Gastroesophageal sphincter (tissue), 4 donors: ENCODE measurements at regions not wholly inside any gene's neighbourhood (a gene's known extent, or its start where the extent isn't known, plus 50 kb on each side); places are given as distances from the start of the nearest gene placed in this dataset.

Source experiments
- ATAC-seq: fragments of 150-250 bp; one replicate; pipeline ENCODE4 v1.9.1; 2016; ENCODE audit warnings: mild to moderate bottlenecking, moderate library complexity
- H3K27ac ChIP-seq, 4 donors: fragments of 200-600 bp; sonication (generic) in 3 of 4; 1 replicate in 3 of 4; 2 replicates in 1 of 4; pipeline ENCODE4 v1.5.1; 2016 to 2019
- H3K27me3 ChIP-seq: fragments of 200-600 bp; sonication (generic); one replicate; pipeline ENCODE4 v1.5.1; 2019
- H3K36me3 ChIP-seq, 2 donors: fragments of 200-600 bp; sonication (generic); one replicate each; pipeline ENCODE4 v1.5.1; 2019; ENCODE audit warnings: control low read depth in 1 of 2
- H3K4me1 ChIP-seq, 3 donors: fragments of 200-600 bp; sonication (generic); 1 replicate in 2 of 3; 2 replicates in 1 of 3; pipeline ENCODE4 v1.5.1; 2016 to 2019; ENCODE audit warnings: control low read depth in 2 of 3
- H3K4me3 ChIP-seq, 2 donors: fragments of 200-600 bp; sonication (generic); one replicate each; pipeline ENCODE4 v1.5.1; 2019; ENCODE audit warnings: mild to moderate bottlenecking in 1 of 2, moderate library complexity in 1 of 2
- H3K9me3 ChIP-seq, 3 donors: fragments of 200-600 bp; sonication (generic); one replicate each; pipeline ENCODE4 v1.5.1; 2017 to 2019; ENCODE audit warnings: control low read depth in 2 of 3
- EP300 ChIP-seq: sonication (generic); formaldehyde crosslinking; IDR thresholded peaks from one replicate; pipeline ENCODE4 v1.6.1; 2017; ENCODE audit warnings: antibody characterized with exemption, mild to moderate bottlenecking
- POLR2A ChIP-seq, 2 donors: fragments of 450-650 bp; IDR thresholded peaks; one replicate each; pipeline ENCODE4 v1.6.1; 2017; ENCODE audit warnings: antibody characterized with exemption in 2 of 2, mild to moderate bottlenecking in 2 of 2, moderate library complexity in 1 of 2
- POLR2AphosphoS5 ChIP-seq: sonication (generic); formaldehyde crosslinking; IDR thresholded peaks from one replicate; pipeline ENCODE4 v1.6.1; 2017; ENCODE audit warnings: antibody characterized with exemption
- WGBS, 2 donors: methylation state at CpG; one replicate each; pipeline ENCODE4 v1.1.5; 2018; ENCODE audit warnings: low coverage in 1 of 2; 5-methylcytosine and 5-hydroxymethylcytosine counted together
- TF ChIP-seq, protein P1 (sequence below), 4 experiments: fragments of 200-600 bp in 2 of 4; fragments of 450-650 bp in 2 of 4; sonication (generic) in 1 of 4; IDR thresholded peaks; one replicate each; pipeline ENCODE4 v1.5.1; 2017 to 2019; ENCODE audit warnings: antibody characterized with exemption in 4 of 4, mild to moderate bottlenecking in 2 of 4, moderate library complexity in 2 of 4

DNA sequence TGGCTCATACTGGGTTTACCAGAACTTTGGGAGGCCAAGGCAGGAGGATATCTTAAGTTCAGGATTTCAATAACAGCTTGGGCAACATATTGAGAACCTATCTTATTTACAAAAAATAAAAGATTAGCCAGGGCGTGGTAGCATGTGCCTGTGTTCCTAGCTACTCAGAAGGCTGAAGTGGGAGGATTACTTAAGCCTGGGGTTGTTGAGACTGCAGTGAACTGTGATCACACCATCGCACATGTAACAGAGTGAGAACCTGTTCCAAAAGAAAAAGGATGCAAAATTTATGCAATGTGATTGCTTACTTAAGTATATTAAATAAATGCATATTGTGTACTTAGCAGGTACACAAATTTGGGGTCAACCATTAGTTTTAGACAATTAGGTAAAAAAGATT, 768.9 kb upstream of the CDH7 start:
- Histone ChIP-seq H3K4me3 (no peak overlapping the region), H3K27me3 (peaks cover 6% of the 10 kb centered on the region), H3K36me3 (no peaks in the 10 kb centered on the region), H3K9me3 (no peaks in the 10 kb centered on the region), H3K4me1 (no peaks in the 10 kb centered on the region), H3K27ac (no peak overlapping the region)
- 83 to 91% methylated on average over 2 of the region's 2 CpGs for WGBS, 2 donors
- no peak for ATAC-seq
- TF ChIP-seq, protein P1, sequence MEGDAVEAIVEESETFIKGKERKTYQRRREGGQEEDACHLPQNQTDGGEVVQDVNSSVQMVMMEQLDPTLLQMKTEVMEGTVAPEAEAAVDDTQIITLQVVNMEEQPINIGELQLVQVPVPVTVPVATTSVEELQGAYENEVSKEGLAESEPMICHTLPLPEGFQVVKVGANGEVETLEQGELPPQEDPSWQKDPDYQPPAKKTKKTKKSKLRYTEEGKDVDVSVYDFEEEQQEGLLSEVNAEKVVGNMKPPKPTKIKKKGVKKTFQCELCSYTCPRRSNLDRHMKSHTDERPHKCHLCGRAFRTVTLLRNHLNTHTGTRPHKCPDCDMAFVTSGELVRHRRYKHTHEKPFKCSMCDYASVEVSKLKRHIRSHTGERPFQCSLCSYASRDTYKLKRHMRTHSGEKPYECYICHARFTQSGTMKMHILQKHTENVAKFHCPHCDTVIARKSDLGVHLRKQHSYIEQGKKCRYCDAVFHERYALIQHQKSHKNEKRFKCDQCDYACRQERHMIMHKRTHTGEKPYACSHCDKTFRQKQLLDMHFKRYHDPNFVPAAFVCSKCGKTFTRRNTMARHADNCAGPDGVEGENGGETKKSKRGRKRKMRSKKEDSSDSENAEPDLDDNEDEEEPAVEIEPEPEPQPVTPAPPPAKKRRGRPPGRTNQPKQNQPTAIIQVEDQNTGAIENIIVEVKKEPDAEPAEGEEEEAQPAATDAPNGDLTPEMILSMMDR (IDR thresholded peaks at IDR 0.05), result no peak
- TF ChIP-seq EP300, result no peak
- no peak for TF ChIP-seq POLR2A (IDR thresholded peaks at IDR 0.05)
- TF ChIP-seq POLR2AphosphoS5, result no peak

DNA sequence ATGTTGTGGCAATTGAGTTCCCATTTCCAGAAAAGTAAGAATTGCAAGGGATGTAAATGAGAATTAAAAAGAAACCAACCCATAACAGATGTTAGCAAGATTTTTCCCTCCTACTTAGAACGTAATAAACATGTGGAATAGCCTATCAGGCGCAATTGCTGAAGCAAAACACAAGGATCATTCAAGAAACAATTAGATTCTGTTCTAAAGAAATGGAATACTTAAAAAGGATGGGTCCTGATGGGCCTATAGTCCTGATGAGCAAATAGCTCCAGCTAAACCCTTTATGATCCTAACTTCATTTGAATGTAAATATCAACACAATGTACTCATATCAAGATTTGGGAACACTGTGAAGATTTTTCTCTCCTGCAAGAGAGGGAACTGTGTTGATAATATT, 771.0 kb upstream of the CDH7 start:
- no peak overlapping the region for H3K4me3 ChIP-seq
- no peak overlapping the region for H3K27ac ChIP-seq
- no peaks in the 10 kb centered on the region for H3K9me3 ChIP-seq
- peaks cover 6% of the 10 kb centered on the region for H3K27me3 ChIP-seq
- no peak for ATAC-seq
- no peak for TF ChIP-seq POLR2A (IDR thresholded peaks at IDR 0.05)
- no peak for TF ChIP-seq EP300
- TF ChIP-seq POLR2AphosphoS5, result no peak
- TF ChIP-seq, protein P1 (IDR thresholded peaks at IDR 0.05), result no peak
- H3K36me3 ChIP-seq, result no peaks in the 10 kb centered on the region
- H3K4me1 ChIP-seq, result no peaks in the 10 kb centered on the region
- 20 to 95% methylated on average over 1 to 2 of the region's 2 CpGs for WGBS, 2 donors

- TF ChIP-seq, protein P1 (IDR thresholded peaks at IDR 0.05), result no peak
- TF ChIP-seq POLR2AphosphoS5 (no peak), POLR2A (IDR thresholded peaks at IDR 0.05) (no peak), EP300 (no peak)
- no peaks in the 10 kb centered on the region for H3K27me3 ChIP-seq
- no peak overlapping the region for H3K4me3 ChIP-seq
- no peaks in the 10 kb centered on the region for H3K9me3 ChIP-seq
- ATAC-seq, result no peak
- no peaks in the 10 kb centered on the region for H3K36me3 ChIP-seq
- no peak overlapping the region for H3K27ac ChIP-seq
- no peaks in the 10 kb centered on the region for H3K4me1 ChIP-seq
- 88 to 89% methylated on average over 4 to 5 of the region's 8 CpGs for WGBS, 2 donors
These were observed 776.3 kb upstream of the CDH7 start for GRCh38 chr18:64974391-64975125.

DNA sequence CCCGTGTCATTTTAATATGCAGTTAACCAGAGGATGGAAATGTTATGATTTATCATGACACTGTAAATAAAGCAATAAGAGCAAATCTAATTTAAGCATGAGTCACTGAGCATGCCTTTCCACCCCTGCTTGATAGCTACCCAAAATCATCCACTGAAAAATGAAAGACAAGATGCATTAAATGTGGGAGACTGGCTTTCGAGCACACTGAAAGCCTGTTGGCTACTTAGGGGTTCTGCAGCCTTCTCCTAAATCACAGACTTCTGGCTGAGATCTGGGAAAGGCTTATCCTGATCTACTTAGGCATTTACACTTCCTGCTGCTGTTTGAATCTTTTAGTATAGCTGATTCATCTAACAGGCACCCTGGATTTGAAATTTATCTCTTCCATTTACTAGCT, 778.3 kb upstream of the CDH7 start:
- no peaks in the 10 kb centered on the region for H3K4me1 ChIP-seq
- WGBS, 2 donors, result 13 to 30% methylated on average over 2 of the region's 2 CpGs
- no peaks in the 10 kb centered on the region for H3K9me3 ChIP-seq
- H3K27me3 ChIP-seq, result no peaks in the 10 kb centered on the region
- ATAC-seq, result no peak
- H3K4me3 ChIP-seq, result no peak overlapping the region
- no peaks in the 10 kb centered on the region for H3K36me3 ChIP-seq
- TF ChIP-seq EP300 (no peak), POLR2AphosphoS5 (no peak), POLR2A (IDR thresholded peaks at IDR 0.05) (no peak)
- TF ChIP-seq, protein P1 (IDR thresholded peaks at IDR 0.05), result no peak
- H3K27ac ChIP-seq, result no peak overlapping the region

GRCh38 chr18:64966667-64967066, 784.1 kb upstream of the CDH7 start:
- no peak for ATAC-seq
- H3K4me1 ChIP-seq, result no peaks in the 10 kb centered on the region
- TF ChIP-seq POLR2A (IDR thresholded peaks at IDR 0.05) (no peak), EP300 (no peak), POLR2AphosphoS5 (no peak)
- TF ChIP-seq, protein P1 (IDR thresholded peaks at IDR 0.05), result no peak

More at GRCh38 chr18:64966667-64967066, 784.1 kb upstream of the CDH7 start:
- no peaks in the 10 kb centered on the region for H3K9me3 ChIP-seq
- H3K27me3 ChIP-seq, result no peaks in the 10 kb centered on the region
- no peaks in the 10 kb centered on the region for H3K36me3 ChIP-seq
- H3K27ac ChIP-seq, result no peak overlapping the region
- no peak overlapping the region for H3K4me3 ChIP-seq
